HG02763 (cell line): ENCODE measurements at regions not wholly inside any gene's neighbourhood (a gene's known extent, or its start where the extent isn't known, plus 50 kb on each side); places are given as distances from the start of the nearest gene placed in this dataset.
"Not testable (repeated sequence)": the region's sequence is repeated elsewhere in the genome, so short reads cannot be mapped to it uniquely, and the experiment has no call there.

ENCODE experiments used
- ATAC-seq: cut with Tn5 transposase; IDR thresholded peaks from one replicate; pipeline ENCODE4 v1.9.1; 2021; ENCODE audit warnings: mild to moderate bottlenecking, moderate library complexity; ENCODE audit not compliant: unreplicated experiment

DNA sequence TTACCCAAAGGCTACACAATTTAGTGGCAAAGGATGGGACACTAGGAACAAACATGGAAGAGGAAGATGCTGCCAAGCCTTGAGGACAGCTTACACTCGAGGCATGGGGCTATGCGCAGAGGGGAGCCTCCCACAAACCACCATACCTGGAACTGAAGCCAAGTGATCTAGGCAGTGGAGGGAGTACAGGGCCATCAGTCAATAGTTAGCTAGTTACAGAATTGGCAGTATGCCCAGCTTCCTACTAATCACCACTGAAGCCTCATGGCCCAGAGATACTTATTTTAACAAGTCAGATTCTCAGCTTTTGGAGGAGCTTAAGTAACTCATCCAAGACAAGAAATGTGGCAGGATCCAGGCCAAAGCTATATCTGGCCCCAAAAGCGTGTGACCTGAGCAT, 226.6 kb upstream of the MOCS1 start:
- no peak for ATAC-seq

DNA sequence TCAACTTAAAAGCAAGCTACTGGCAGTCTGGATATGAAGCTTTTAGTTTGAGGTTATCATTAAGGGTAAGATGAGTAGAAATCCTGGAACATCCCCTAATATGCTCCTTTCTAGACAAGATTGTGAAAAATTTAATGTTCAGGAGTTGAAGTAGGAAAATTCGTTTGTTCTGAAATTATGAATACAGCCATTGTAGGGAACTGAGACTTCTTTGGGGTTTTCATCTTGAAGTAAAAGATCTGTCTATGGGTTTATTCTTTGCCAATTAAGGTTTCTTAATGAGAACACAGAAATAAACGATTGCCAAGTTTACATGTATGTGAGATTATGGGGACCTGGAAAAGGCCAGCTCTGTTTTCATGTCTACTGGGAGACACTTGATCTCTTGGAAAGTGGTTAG, 225.6 kb upstream of the MOCS1 start:
- ATAC-seq = no peak

DNA sequence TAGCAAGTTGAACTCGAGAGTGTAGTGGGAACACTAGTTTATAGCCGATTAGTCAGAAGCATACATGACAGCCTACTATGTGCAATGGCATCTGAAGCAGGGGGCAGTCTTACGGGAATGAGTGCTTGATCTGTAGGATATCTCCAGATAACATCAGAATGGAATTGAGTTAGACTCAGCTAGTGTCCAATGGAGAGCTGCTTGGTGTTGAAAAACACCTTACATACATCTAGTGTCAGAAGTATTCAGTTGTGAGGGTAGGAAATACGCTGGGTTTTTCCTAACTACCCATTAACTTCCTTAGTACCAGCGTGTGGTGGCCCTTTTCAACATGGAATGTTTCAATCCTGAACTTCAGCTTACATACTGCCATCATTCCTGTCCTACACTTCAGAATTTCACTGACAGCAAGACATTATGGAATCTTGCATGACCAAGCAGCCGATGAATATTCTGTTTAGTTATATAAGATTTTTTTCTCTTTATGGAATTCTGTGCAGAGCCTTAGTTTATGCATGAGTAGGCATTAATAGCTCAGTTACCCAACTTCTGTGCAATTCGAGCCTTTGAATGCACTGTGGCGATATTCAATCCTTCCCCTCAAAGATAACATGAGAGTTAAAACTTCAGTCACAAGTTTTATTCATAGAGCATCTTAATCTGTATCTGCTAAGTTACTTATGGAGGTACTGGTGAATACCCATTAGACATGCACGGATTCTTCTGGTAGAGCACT, 218.6 kb upstream of the MOCS1 start:
- no peak for ATAC-seq

DNA sequence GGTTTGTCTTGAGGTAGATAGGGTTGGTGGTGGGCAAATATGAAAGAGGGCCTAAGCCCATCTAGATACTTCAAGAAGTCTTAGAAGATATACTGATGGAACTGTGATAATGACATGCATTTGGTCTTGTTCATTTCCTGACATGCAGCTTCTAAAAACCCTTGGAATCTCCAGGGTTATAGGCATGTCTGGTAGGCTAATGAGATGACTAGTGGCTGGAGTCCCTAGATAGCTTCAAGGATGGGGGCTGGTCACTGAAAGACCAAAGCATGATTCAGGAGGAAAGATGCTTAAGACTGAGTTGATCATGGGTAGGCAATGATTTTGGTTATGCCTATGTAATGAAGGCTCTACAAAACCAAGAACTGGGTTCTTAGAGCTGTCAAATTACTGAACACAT, 217.9 kb upstream of the MOCS1 start:
- ATAC-seq = no peak

DNA sequence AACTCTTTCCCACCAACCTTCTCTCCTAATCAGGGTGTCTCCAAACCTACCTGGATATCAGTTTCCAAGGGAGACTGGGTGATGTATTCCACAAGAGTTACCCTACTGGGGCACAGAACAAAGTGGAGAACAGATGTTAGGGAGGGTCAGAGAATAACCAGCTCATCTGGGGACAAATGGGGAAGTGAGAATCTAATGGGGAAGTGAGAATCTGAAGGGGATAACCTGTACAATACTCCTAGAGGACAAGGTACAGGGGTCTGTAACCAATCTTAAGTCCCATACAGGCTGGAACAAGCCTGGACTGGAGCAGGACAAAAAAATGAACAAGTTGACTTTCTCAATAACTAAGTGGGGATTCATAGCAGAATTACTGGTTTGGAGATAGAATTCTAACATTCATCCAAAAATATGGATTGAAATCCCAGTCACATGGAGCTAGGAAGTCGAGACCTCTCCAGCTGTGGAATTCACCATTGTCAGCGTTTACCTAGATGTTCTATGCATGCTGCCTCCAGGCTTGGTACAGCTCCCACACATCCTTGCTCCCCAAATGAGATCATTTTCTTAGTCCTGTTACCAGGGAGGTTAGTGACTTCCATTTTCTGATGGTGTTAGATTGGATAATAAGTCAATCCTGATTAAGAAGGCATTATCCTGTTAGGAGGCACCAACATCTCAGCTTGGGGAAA, 214.8 kb upstream of the MOCS1 start:
- ATAC-seq = peak; percentile 92

DNA sequence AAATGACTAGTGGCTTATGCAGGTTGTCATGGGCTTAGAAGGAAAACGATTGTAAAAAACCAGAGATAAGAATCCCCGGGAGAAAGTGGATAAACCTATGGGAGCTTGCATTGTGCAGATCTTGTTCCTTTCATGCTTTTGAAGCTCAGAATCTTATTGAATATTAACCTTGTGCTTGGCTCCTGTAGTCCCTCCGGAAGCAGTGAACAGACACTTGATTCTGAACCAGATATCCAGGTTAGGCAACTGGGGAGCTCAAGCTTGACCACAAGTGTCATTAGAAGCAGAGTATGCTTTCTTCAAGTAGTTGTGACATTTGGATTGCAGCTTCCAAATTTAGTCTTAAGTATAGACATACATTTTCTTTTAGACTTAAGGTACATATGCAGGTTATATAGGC, 212.6 kb upstream of the MOCS1 start:
- ATAC-seq = no peak

DNA sequence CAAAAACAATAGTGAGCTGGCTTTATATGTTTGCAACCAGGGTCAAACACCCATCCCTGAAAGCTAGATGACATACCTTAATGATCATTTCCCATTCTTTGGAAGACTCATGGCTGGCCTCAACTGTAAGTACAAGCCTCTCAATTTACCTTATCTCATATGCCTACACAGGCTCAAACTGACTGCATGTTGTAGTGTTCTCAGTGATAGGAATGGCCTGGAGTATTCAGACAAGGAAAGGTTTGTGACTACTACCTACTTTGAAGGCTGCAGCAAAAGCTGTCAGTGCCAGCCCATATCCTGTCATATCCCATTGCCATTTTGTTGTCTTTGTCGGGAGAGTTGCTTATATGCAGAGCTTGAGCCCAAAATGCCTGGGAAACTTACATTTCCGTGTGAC, 205.2 kb upstream of the MOCS1 start:
- ATAC-seq = no peak

DNA sequence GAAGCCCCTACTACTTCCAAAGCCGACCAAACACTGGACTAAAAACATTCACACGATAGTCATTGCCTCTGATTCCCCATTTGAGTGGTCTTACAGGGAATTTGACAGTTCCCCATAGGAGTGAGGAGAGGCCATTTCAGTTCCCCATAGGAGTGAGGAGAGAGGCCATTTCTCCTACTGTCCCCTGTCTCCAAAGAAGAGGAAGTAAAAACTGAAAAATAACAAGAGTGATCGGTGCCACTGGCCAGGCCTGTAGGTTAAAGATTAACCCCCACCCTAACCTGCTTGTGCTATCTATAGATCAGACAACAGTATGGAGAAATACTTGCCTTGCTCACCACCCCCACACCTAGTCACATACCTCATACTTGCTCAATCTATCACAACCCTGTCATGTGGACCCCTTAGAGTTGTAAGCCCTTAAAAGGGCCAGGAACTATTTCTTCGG, 204.0 kb upstream of the MOCS1 start:
- ATAC-seq = no peak

DNA sequence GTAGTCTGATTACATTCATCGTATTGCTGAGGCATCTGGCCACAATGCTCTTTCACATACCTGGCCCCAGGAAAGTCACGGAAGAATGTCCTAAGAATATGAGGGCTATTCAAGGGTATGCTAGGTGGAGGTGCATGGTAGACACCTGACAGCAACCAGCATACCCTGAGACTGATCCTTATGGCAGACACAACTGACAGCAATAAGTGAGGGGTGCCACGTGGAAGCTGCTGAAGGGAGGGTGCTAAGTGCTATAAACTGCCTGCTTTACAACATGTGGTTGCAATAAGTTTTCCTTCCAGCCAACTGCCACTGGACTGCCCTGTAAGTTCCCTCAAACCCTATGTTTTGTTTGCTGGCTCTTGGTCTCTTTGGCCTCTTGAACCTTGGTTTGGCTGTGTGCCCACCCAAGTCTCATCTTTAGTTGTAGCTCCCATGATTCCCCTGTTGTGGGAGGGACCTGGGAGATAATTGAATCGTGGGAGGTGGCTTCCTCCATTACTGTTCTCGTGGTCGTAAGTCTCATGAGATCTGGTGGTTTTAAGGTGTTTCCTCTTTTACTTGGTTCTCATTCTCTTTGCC, 201.3 kb upstream of the MOCS1 start:
- no peak for ATAC-seq

DNA sequence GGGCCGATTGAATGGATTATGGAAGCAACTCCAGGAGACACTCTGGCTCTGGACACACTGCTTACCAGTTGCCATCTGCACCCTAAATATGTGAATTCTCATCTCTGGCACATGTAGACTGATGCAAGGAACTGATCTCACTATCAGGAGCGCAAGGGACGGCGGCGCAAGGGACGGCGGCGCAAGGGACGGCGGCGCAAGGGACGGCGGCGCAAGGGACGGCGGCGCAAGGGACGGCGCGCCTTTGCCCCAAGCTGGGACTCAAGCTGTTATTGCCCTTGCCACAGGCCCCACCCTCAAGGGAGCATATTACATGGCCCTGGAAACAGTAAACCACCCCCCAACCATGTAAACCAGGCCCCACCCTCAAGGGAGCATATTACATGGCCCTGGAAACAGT, 199.7 kb upstream of the MOCS1 start:
- not testable (repeated sequence) for ATAC-seq

DNA sequence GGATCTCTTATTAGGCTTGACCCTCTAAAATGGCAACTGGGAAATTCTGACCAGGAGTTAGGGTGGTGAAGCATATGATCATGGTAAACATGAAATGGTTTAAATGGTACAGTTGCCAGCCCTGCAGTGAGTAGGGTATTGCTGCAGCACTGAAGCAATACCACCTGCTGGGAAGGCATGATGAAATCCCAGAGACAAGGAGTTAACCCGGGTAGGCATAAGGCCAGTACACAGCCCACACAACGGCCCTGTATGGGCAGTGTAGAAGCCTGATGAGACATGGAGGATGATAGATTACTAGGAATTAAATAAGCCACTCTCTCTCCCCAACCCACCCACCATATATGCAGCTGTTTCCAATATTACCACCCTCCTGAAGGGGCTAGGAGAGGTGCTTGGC, 197.4 kb upstream of the MOCS1 start:
- no peak for ATAC-seq

DNA sequence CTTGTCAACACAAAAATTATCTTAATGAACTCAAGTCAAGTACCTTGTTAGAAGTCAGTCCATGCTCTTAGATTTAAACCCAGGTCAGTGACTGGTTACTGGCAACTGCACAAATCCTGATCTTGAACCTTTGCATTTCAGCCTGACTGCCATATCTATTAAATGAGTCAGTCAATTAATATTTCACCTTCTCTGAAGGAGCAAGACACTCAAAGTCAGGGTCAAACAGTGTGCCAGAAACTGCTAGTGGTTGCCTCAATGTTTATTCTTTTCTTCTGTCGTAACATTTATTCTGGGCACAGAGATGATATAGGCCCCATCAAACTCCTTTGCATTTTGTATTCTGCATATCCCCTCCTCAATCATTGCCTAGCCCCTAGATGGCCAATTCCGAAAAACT, 193.9 kb upstream of the MOCS1 start:
- no peak for ATAC-seq

DNA sequence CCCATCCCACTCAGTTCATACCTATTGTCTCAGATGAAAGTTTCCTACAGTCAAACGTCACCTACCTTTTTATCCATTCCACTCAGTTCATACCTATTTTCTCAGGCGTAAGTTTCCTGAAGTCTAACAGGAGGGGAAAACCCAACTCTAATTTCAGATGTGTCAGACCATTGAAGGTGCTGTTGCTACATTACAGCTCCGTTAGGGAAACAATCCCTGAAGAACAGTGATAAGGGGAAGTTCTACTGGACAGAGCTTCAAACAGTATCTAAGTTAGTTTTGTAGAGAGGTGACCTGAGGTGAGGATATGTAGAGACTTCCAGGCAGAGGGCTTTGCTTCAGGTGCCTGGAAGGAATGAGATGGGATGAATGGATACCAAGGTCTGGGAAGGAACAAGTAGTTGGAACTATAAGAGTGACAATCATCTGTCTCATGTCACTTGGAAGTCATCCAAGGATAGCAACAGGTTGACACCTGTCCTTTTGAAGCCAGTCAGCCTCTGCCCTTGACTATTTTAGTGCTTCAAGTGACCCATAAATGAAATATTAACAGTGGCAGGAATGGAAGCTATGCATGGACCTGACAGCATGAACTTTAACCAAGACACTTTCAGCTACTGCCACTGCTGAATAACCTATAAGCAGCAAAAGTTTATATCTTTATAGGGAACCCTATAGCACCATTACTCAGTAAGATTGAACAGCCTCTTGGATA, 191.6 kb upstream of the MOCS1 start:
- ATAC-seq = no peak

DNA sequence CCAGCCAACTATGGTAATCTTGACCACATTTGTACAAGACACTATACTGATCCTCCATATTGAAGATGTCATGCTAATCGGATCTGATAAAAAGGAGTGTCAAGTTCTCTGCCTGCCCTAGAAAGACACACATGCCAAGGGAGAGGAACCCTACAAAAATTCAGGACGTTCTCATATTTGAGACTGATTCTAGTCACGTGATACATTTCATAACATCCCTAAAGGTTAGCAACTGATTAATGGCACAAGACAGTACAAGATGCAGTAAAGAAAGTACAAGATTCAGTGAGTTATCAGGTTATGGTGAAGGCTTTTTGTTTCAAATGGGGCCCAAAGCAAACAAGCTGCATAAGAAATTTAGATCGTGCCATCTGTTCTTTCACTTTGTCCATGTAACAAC, 190.7 kb upstream of the MOCS1 start:
- no peak for ATAC-seq

DNA sequence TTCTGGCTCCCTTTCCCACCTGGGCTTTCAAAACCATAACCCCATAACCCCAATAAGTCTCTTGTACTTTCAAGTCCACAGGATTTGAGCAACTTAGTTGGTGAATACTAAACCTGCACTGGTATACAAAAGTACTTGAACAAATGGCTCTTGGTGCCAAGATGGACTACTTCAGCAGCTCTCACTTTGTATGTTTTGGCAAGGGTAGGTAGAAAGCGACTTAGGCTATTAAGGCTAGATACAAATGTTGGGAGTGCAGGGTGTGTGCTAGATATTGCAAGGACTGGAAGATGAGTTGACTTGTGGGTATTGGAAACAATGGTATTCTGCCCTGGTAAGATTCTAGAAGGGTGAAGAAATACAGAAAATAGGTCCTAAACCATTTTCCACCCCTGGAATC, 182.6 kb upstream of the MOCS1 start:
- no peak for ATAC-seq

DNA sequence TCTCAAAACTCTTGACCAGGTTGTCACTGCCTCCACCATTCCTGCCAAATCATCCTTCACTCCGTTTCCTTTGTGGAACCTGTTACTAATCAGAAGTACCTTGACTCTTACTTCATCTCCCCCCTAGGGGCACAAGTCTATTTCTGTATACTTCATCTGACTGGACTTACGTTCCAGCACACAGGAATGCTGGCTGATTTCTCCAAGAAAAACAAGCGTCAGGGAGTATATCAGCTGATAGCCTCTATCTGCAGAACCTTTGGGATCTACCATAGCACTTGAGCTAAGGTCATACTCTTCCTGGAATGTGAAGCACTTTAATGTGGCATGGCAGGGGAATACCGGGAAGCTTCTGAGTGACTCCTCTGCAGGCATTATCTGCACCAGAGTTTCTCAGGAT, 178.1 kb upstream of the MOCS1 start:
- no peak for ATAC-seq

DNA sequence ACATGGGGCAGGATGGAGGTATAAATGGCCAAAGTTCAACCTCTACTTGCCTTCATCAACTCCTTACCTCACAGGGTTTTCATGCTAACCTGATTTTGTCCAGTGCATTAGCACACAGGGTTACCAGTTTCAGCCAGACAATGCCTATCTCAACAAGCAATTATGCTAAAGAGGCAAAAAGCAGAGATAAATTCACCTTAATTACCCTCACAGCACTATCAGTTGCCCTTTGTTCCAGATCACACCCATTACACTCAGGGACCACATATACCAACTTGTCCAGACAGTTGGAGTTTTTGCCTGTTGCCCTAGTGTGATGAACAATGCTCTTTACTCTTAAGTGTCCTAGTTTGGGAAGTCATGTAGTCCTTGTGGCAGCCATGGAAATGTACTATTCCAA, 174.5 kb upstream of the MOCS1 start:
- no peak for ATAC-seq

DNA sequence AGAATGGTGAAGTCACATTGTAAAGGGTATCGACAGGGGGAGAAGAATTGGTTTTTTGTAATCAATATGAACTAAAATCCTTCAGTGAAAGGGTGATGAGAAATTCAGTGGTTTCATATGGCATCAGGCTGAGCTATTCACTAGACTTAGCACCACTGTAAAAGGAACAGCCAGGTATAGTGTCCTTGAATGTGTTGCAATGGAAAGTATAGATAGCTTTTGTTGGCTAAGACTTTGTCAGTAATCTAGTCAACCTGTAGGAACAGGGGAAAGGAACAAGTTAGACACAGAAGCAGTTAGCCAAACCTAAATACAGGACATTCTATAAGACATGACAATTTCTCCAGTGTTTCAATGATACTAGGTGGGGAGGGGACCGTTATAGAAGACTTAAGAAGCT, 172.6 kb upstream of the MOCS1 start:
- no peak for ATAC-seq

DNA sequence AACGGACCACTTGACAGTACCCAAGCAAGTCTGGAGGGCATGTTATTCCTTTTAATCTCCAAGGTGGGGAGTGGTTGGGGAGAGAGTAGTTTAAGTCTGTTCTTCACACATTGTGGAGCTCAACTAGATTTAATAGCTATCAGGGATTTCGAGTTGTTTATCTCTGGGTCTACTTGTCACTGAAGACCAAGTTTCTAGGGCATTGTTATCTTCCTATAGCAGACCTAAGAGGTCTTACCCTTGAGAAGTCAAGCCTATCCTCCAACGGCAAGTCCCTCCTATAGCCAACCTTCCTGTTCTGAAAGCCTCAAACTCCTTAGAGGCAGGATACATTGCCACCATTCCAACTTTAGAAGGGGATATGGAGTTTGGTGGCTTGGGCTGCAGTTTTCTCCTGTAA, 164.5 kb upstream of the MOCS1 start:
- ATAC-seq = no peak

DNA sequence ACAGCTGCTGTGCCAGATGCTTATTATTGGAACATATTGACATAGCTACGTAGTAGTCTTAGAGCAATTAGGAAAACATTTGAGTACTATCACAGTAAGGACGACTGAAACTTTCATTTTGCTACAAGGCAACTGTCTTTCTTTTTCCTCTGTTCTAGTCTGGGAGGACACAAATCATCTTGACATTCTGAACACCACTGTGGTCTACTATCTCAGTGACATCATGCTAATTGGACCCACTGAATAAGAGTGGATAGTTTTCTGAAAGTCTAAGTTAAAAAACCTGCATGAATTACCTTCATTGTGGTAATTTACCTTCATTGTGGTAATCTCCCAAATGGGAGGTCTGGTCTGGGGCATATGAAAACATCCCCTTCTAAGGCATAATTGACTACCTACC, 163.3 kb upstream of the MOCS1 start:
- no peak for ATAC-seq

DNA sequence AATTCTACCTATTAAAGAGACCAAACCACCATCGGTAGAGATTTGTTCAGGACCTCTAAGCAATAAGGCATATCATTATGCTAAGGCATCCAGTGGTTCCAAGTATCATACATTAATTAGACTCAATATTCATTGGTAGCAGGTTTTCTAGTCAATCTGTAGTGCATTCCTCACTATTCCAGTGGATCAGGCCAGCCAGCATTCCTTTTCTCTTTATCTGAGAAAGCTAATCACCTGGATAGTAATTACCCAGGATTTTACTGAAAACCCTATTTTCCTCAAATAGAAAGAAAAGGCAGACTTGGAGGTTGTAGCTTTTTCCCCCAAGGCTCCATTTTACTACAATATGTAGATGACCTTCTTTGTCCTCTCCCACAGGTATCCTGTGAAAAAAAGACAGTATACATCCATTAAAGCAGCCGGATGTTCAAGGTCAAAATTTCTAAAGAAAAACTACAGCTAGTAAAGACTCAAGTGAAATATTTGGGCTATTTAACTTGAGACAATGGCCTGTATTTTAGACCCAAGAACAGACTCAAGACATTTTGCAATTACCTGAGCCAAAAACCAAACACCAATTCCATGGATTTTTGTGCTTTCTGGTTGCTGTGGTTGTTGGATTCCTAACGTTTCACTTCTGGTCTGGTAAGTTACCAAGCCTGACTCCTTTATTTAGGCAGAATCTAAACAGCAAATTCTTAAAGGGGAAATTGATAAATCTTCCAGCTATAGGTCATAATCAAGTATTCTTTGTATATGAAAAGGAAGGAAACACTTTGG, 149.1 kb upstream of the MOCS1 start:
- ATAC-seq = no peak
